DND-41 (cell line): ENCODE measurements at regions not wholly inside any gene's neighbourhood (a gene's known extent, or its start where the extent isn't known, plus 50 kb on each side); places are given as distances from the start of the nearest gene placed in this dataset.

Experiments
- ATAC-seq: fragments of 200-7000 bp; cut with Tn5 transposase; 3 replicates; pipeline ENCODE4 v1.9.1; 2021; ENCODE audit warnings: low read depth; ENCODE audit not compliant: insufficient read depth
- DNase-seq: peaks from one replicate; pipeline ENCODE4 v3.0.0-alpha.2; 2020
- H2AFZ ChIP-seq: 2 replicates; pipeline ENCODE4 v1.6.0; 2012; ENCODE audit warnings: low read depth, low read length
- H3K27ac ChIP-seq: 2 replicates; pipeline ENCODE4 v1.5.1; 2012; ENCODE audit warnings: low read length, inconsistent platforms
- H3K27me3 ChIP-seq: fragments of 200-600 bp; sonication (generic); 2 replicates; pipeline ENCODE4 v1.6.0; 2012; ENCODE audit warnings: low read length, mild to moderate bottlenecking, inconsistent platforms; ENCODE audit not compliant: insufficient read depth, poor library complexity
- H3K36me3 ChIP-seq: 2 replicates; pipeline ENCODE4 v1.5.1; 2012; ENCODE audit warnings: low read length, inconsistent platforms; ENCODE audit not compliant: insufficient read depth
- H3K4me1 ChIP-seq: 2 replicates; pipeline ENCODE4 v1.5.1; 2012; ENCODE audit warnings: mild to moderate bottlenecking, low read length; ENCODE audit not compliant: insufficient read depth
- H3K4me2 ChIP-seq: 2 replicates; pipeline ENCODE4 v1.6.0; 2012; ENCODE audit warnings: mild to moderate bottlenecking, moderate library complexity, low read length, inconsistent platforms; ENCODE audit not compliant: insufficient read depth
- H3K4me3 ChIP-seq, 2 experiments: fragments of 200-600 bp in 1 of 2; shearing (Covaris generic) in 1 of 2; 2 replicates each; pipeline ENCODE4 v1.5.1; 2012 to 2016; ENCODE audit warnings: inconsistent platforms in 2 of 2, low read length in 2 of 2, mild to moderate bottlenecking in 2 of 2, low read depth in 1 of 2, moderate library complexity in 1 of 2
- H3K79me2 ChIP-seq: 2 replicates; pipeline ENCODE4 v1.6.0; 2012; ENCODE audit warnings: low read length, inconsistent platforms; ENCODE audit not compliant: insufficient read depth
- H3K9ac ChIP-seq: 2 replicates; pipeline ENCODE4 v1.6.0; 2012; ENCODE audit warnings: low read depth, mild to moderate bottlenecking, inconsistent platforms, low read length, moderate library complexity
- H3K9me3 ChIP-seq: 2 replicates; pipeline ENCODE4 v1.5.1; 2012; ENCODE audit warnings: low read length, moderate library complexity, mild to moderate bottlenecking, inconsistent platforms; ENCODE audit not compliant: insufficient read depth, severe bottlenecking
- H4K20me1 ChIP-seq: 2 replicates; pipeline ENCODE4 v1.6.0; 2012; ENCODE audit warnings: low read length; ENCODE audit not compliant: insufficient read depth
- EZH2 ChIP-seq: IDR thresholded peaks from 3 replicates; pipeline ENCODE4 v1.6.1; 2012; ENCODE audit warnings: borderline replicate concordance, low read depth, mild to moderate bottlenecking, moderate library complexity, low read length, inconsistent platforms; ENCODE audit not compliant: severe bottlenecking
- TF ChIP-seq, protein P1 (sequence below): IDR thresholded peaks from 2 replicates; pipeline ENCODE4 v1.5.1; 2012; ENCODE audit warnings: borderline replicate concordance, low read length, moderate library complexity, mild to moderate bottlenecking; ENCODE audit not compliant: poor library complexity, severe bottlenecking; ENCODE audit errors: extremely low read depth

- Histone ChIP-seq H3K4me3 (no peak overlapping the region), H3K9me3 (no peaks in the 10 kb centered on the region), H3K27ac (no peak overlapping the region), H3K4me2 (no peak overlapping the region), H3K36me3 (no peaks in the 10 kb centered on the region), H3K9ac (no peak overlapping the region), H3K79me2 (no peaks in the 10 kb centered on the region), H3K27me3 (no peaks in the 10 kb centered on the region), H4K20me1 (no peaks in the 10 kb centered on the region), H3K4me1 (no peaks in the 10 kb centered on the region), H2AFZ (no peak overlapping the region)
- ATAC-seq (no peak), DNase-seq (no peak)
- TF ChIP-seq EZH2, result no peak
- TF ChIP-seq, protein P1, sequence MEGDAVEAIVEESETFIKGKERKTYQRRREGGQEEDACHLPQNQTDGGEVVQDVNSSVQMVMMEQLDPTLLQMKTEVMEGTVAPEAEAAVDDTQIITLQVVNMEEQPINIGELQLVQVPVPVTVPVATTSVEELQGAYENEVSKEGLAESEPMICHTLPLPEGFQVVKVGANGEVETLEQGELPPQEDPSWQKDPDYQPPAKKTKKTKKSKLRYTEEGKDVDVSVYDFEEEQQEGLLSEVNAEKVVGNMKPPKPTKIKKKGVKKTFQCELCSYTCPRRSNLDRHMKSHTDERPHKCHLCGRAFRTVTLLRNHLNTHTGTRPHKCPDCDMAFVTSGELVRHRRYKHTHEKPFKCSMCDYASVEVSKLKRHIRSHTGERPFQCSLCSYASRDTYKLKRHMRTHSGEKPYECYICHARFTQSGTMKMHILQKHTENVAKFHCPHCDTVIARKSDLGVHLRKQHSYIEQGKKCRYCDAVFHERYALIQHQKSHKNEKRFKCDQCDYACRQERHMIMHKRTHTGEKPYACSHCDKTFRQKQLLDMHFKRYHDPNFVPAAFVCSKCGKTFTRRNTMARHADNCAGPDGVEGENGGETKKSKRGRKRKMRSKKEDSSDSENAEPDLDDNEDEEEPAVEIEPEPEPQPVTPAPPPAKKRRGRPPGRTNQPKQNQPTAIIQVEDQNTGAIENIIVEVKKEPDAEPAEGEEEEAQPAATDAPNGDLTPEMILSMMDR, result no peak
Measured at GRCh38 chr4:17109126-17109525, 210.7 kb upstream of the LDB2 start.

DNA sequence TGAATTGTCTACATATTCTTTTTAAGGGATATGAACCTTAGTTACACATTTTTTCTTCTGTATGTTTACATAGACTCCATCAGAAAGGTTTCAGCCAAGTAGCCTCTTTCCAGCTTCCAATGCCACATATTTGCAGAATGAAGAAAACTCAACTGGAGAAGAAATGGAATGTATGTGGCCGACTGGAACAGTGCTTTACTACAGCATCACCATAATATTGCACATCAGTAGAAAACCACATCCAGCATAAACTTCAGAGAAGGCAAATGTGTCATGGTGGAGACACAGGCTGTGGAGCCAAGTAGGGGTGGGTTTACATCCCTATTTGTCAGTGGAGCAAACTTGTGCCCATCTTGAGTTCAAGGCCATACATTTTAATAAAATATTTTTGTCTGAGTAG, 204.8 kb upstream of the LDB2 start:
- Histone ChIP-seq H3K9ac (no peak overlapping the region), H3K9me3 (no peaks in the 10 kb centered on the region), H3K36me3 (no peaks in the 10 kb centered on the region), H3K79me2 (no peaks in the 10 kb centered on the region), H3K4me3 (no peak overlapping the region), H3K4me1 (no peaks in the 10 kb centered on the region), H3K27ac (no peak overlapping the region), H3K4me2 (no peak overlapping the region), H2AFZ (no peak overlapping the region), H4K20me1 (no peaks in the 10 kb centered on the region), H3K27me3 (no peaks in the 10 kb centered on the region)
- DNase-seq (no peak), ATAC-seq (no peak)
- TF ChIP-seq, protein P1, result no peak

DNA sequence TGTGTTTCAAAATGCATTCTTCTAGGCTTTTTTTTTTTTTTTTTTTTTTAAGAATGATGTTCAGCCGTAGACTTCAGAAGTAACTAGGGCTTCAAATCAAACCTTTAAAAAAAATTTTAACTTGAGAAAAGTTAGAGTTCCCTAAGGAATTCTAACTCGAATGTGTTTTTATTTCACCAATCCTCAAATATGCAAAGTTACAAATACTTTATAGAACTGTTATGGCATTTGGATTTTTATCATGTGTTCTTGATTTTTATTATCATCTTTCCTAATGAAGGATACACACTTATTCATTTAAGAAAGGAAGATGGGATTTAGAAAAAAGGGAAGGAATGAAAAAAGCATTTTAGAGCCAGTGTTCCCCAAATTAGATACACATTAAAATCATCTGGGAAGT, 200.6 kb upstream of the LDB2 start:
- no peaks in the 10 kb centered on the region for H3K79me2 ChIP-seq
- H3K4me3 ChIP-seq, result no peak overlapping the region
- DNase-seq (no peak), ATAC-seq (no peak)
- H3K4me1 ChIP-seq, result no peaks in the 10 kb centered on the region
- H4K20me1 ChIP-seq, result no peaks in the 10 kb centered on the region
- no peak overlapping the region for H2AFZ ChIP-seq
- H3K9ac ChIP-seq, result no peak overlapping the region
- H3K9me3 ChIP-seq, result no peaks in the 10 kb centered on the region
- no peak overlapping the region for H3K4me2 ChIP-seq
- H3K27ac ChIP-seq, result no peak overlapping the region
- no peaks in the 10 kb centered on the region for H3K27me3 ChIP-seq
- TF ChIP-seq, protein P1, result no peak
- TF ChIP-seq EZH2, result no peak
- no peaks in the 10 kb centered on the region for H3K36me3 ChIP-seq

DNA sequence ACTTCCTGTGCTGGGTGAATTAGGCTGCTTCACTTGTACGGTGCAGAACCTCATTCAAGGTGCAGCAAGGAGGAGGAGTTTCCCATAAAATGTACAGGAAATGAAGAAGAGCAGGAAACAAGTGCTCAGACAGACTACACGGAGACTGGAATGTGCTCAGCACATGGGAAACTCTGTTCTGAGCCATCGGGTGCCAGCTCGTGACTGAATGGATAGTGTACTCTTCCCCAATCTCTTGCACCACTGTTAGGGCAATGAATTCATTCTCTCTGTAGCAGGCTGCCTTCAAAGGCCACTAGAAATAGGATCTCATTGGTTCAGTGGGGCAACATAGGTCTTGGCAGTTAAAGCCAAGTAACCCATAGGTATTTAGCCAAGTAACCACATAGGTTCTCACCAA, 200.0 kb upstream of the LDB2 start:
- Histone ChIP-seq H4K20me1 (no peaks in the 10 kb centered on the region), H3K36me3 (no peaks in the 10 kb centered on the region), H3K4me1 (no peaks in the 10 kb centered on the region), H3K27me3 (no peaks in the 10 kb centered on the region), H3K27ac (no peak overlapping the region), H3K79me2 (no peaks in the 10 kb centered on the region), H3K4me3 (no peak overlapping the region), H3K9me3 (no peaks in the 10 kb centered on the region), H3K4me2 (no peak overlapping the region), H2AFZ (no peak overlapping the region), H3K9ac (no peak overlapping the region)
- ATAC-seq (no peak), DNase-seq (no peak)
- TF ChIP-seq EZH2, result no peak
- TF ChIP-seq, protein P1, result no peak
